HG02763 (cell line): ENCODE measurements at regions not wholly inside any gene's neighbourhood (a gene's known extent, or its start where the extent isn't known, plus 50 kb on each side); places are given as distances from the start of the nearest gene placed in this dataset.

Source experiments
- ATAC-seq: cut with Tn5 transposase; IDR thresholded peaks from one replicate; pipeline ENCODE4 v1.9.1; 2021; ENCODE audit warnings: mild to moderate bottlenecking, moderate library complexity; ENCODE audit not compliant: unreplicated experiment

GRCh38 chr2:16263241-16263890 is 323.0 kb downstream of the MYCN start:
- no peak for ATAC-seq

GRCh38 chr2:16262526-16263178 is 322.3 kb downstream of the MYCN start:
- no peak for ATAC-seq

GRCh38 chr2:16261791-16262190 is 321.4 kb downstream of the MYCN start:
- ATAC-seq: no peak

- ATAC-seq: no peak
Measured at GRCh38 chr2:16261071-16261470, 320.7 kb downstream of the MYCN start.

- ATAC-seq: no peak
Measured at GRCh38 chr2:16260041-16260830, 319.9 kb downstream of the MYCN start.

- no peak for ATAC-seq
Measured at GRCh38 chr2:16259010-16259409, 318.7 kb downstream of the MYCN start.

- no peak for ATAC-seq
Measured at GRCh38 chr2:16258350-16258749, 318.0 kb downstream of the MYCN start.

GRCh38 chr2:16257322-16258028 is 317.1 kb downstream of the MYCN start:
- ATAC-seq: no peak

- ATAC-seq: no peak
Measured at GRCh38 chr2:16256601-16257321, 316.4 kb downstream of the MYCN start.

- no peak for ATAC-seq
Measured at GRCh38 chr2:16255120-16255519, 314.8 kb downstream of the MYCN start.

- no peak for ATAC-seq
Measured at GRCh38 chr2:16254356-16254965, 314.1 kb downstream of the MYCN start.

- no peak for ATAC-seq
Measured at GRCh38 chr2:16253291-16253690, 312.9 kb downstream of the MYCN start.

GRCh38 chr2:16252891-16253290 is 312.5 kb downstream of the MYCN start:
- ATAC-seq: no peak

- ATAC-seq: no peak
Measured at GRCh38 chr2:16252251-16252650, 311.9 kb downstream of the MYCN start.

- ATAC-seq: no peak
Measured at GRCh38 chr2:16251511-16252225, 311.3 kb downstream of the MYCN start.

- ATAC-seq: no peak
Measured at GRCh38 chr2:16250886-16251285, 310.5 kb downstream of the MYCN start.

- ATAC-seq: no peak
Measured at GRCh38 chr2:16250466-16250865, 310.1 kb downstream of the MYCN start.

GRCh38 chr2:16250056-16250425 is 309.7 kb downstream of the MYCN start:
- ATAC-seq: no peak

- no peak for ATAC-seq
Measured at GRCh38 chr2:16249246-16250055, 309.1 kb downstream of the MYCN start.
